HG03457 (cell line): ENCODE measurements at regions not wholly inside any gene's neighbourhood (a gene's known extent, or its start where the extent isn't known, plus 50 kb on each side); places are given as distances from the start of the nearest gene placed in this dataset.
"Not testable (repeated sequence)": the region's sequence is repeated elsewhere in the genome, so short reads cannot be mapped to it uniquely, and the experiment has no call there.

ENCODE experiments used
- ATAC-seq: cut with Tn5 transposase; IDR thresholded peaks from one replicate; pipeline ENCODE4 v1.9.1; 2021; ENCODE audit warnings: moderate number of reproducible peaks; ENCODE audit not compliant: unreplicated experiment

DNA sequence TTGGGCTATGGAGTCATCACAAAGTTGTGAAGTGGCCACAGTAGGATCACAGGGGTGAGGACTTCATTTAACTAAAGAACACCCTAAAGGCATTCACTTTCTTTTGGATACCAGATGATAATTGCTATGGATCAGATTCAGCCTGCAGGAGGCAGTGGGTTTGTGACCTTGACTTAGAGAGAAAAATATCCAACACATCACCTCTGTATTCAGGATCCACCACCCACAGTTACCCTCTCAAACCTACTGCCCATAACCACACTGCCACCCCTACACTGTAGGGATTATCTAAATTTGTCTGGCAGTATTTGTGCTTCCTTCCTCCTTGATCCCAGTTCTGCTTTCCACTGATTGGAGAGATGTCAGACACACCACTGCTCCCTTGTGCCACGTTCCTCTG, 269.4 kb downstream of the MYCN start:
- no peak for ATAC-seq

DNA sequence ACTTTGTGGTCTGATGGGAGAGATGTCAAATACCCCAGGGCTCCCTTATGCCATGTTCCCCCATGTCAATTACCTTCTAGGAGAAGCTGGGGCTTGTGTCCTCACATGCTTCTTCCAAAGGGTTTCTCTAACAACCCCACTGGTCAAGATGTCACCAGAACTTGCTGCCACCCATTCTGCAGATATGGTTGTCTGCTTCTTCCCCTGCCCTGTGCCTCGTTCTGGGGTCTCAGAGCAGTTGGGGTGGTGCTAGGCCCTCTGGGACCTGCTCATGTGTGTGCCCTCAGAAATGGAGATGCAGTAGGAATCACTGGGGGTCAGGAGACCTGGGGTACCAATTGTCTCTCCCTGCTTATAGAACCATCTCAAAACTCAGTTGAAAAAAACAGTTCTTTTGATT, 268.6 kb downstream of the MYCN start:
- no peak for ATAC-seq

DNA sequence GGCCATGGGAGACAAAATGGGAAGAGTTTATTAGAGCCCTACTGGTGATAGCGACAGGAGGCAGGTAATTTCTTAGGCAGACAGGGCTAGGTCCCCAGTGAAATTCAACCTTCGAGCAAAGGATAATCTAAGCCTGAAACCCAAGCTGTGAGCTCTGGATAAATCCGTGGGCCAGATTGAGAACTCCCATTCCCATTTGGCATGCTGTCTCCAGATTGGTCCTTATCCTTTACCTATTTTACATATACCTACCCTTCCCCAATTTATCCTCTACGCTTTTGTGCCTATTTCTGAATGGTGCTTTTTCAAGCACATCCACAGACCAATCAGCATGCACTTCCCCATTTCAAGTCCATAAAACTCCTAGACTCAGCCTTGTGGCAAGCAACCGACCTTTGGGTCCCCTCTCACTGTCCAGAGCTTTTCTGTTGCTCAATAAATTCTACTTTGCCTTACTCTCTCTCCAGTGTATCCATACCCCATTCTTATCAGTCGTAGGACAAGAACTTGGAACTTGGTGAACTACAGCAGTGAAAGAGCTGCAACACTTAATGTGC, 268.0 kb downstream of the MYCN start:
- no peak for ATAC-seq

DNA sequence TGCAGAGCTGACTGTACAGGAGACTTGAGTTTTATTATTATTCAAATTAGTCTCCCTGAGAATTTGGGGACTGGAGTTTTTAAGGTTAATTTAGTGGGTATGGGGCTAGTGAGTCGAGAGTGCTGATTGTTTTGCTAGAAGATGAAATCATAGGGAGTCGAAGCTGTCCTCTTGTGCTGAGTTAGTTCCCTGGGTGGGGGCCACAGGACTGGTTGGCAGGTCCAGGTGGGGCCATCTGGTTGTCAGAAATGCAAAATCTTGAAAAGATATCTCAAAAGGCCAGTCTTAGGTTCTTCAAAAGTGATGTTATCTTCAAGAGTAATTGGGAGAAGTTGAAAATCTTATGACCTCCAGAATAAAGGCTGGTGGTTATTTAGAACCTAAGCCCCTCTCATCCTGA, 267.3 kb downstream of the MYCN start:
- no peak for ATAC-seq

DNA sequence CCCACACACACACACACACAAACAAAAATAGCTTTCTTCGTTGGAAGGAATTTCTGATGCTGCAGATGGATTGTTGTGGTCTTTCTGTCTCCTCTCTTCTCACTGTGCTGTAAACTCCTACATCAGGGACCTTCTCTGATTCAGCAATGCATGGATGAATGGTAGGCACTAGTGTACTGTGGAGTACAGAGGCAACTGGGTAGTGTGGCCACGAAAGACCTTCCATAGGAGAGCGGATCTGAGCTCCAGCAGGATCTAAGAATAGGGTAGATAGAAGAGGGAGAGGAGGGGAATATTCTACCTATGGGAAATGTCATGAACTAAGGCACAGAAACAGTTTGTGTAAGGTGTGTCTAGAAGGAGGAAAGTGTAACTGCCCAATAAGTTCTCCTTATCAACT, 266.8 kb downstream of the MYCN start:
- no peak for ATAC-seq

DNA sequence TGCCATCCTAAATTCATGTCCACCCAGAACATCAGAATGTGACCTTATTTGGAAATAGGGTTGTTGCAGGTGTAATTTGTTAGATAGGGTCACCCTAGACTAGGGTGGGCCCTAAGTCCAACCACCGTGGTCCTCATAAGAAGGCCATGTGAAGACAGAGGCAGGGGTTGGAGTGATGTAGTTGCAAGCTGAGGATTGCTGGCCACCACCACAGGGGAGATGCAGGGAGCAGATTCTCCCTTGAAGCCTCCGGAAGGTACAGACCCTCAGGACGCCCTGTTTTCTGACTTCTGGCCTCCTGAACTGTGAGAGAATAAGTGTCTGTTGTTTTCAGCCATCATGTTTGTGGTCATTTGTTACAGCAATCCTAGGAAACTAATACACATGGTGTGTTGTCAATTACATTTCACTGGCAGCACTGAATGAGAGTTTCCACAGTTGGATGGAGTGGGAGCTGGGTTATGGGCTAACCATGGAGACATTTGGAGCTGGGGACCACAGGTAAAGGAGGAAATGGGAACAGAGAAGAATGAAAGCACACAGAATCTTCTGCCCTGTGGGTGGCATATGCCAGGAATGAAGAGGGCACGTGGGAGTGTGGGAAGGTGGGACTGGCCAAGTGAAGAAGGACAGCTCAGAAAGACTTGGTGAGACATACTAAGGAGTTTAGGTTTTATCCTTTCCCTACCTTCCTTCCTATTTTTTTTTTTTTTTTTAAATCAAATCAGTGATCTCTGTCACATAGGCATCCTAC, 266.0 kb downstream of the MYCN start:
- ATAC-seq: no peak

DNA sequence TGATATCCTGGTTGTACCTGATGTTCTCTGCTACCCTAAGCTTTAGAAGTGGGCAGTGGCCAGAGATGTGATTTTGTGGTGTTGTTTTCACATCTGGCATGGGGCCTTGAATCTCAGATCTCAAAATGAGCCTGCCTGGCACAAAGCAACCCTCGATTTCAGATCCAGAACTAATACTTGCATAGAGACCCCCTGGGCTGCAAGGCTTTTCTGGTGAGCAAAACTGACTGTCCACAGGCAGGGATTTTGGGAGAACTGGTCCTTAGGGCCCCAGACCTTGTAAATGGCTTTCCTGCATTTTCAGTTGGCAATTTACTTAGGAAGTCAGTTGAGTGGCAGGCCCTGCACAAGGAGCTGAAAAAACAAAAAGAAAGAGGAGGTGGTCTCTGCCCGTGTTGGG, 265.3 kb downstream of the MYCN start:
- ATAC-seq: no peak

DNA sequence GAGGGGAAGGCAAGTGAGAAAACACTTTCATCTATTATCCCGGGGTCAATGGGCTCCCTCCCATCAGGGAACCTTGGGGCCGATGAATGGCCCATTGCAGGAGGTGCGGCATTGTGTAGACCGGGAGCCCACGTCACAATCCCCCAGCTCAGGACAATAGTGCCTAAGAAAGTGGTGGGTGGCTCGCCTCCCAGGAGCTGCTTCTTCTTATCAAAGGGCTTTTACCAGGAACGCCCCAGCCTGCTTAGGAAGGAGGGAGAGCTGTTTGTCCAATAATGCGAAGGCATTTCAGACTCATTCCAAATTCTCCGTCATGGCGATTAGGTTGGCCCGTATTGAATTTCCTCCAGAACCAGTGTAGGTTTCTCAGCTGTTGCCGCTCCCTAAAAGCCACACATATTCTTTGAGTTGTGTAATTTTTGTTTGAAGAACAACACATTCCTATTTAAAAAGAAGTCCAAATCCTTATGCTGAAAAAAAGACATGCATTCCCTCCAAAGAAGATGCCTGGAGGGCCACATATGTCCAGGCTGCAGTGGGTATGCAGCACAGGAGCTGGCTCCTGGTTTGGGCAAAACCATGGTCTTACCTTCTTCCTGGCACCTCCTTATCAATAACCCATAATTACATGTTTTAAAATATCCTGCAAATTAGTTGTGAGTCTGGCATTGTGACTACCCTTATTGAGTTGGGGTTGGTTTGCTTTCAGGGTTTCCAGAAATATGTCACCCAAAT, 264.7 kb downstream of the MYCN start:
- no peak for ATAC-seq

DNA sequence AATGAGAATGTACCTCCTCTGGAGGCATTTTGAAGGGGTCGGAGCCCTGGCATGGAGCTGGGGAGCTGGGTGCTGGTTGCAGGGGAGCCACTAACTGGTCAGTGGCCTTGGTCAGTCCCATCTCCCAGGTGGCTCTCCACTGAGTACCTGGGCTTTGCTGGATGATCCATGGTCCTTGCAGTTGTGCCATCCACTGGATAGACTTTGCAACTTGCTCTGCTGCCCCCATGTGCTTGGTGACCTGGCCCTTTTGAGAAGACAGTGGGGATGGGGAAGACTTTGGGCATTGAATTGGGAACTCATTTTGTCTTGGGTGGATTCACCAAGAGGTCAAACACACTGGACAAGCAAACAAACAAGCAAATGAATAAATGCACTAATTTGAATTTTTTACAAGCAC, 263.9 kb downstream of the MYCN start:
- no peak for ATAC-seq

DNA sequence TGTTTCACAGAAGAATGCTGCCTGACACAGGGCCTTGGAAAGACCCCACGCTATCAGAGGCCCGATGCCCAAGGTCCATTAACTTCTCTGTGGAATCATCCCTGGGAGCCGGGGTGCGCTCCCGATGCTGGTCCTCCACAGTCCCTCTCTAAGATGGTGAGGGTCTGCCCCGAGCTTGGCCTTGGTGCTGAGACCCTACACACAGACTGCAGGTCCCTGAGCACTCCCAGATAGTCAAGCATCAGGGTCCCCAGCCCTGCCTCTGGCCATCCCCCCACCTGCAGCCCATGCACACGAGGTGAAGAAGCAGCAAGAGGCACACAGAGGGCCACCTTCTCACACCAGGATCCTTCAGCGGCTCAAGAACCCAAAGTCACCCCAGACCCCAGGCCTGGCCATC, 263.3 kb downstream of the MYCN start:
- ATAC-seq: no peak

DNA sequence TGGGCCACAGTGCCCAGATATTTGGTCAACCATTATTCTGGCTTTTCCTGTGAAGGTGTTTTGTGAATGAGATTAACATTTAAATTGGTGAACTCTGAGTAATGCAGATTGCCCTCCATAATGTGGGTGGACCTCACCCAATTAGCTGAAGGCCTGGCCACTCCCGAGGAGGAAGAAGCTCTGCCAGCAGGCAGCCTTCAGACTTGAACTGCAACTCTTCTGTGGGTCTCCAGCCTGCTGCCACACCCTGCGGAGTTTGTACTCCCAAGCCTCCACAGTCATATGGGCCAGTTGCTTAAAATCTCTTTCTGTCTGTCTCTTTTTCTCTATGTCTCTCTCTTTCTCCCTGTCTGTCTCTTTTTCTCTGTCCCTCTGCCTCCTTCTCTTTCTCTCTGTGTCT, 262.7 kb downstream of the MYCN start:
- ATAC-seq: no peak

DNA sequence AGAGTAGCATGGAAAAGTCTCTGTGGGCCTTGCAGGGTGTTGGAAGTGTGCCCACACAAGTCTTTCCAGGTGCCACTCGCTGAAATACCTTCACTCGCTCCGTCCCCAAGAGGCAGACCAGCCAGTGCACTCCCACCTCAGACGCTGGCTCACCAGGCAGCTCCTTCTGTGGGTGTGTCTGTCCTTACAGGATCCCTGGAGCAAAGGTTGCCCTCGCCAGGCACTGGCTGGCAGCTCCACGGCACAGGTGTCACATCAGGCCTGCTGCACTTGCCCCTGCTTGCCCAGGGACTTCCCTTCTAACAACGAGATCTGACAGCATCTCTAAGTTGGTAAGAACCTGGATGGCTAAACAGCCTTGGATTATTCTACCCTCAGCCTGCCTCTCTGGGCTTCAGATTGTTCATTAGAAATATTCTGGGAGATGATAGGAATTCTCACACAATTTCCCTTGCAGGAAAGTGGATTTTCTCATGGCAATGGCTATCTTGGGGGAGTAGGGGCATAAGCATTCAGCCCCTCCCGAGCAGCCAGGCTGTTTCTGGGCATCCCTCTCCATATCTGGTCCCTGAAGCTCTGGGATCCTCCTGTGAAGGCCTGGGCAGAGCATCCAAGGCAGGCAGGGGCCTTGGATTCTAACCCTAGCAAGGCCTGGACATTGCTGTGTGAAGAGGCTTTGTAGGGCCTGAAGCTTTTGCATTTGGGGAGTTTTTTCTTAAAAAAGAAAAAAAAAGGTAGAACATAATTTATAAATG, 262.1 kb downstream of the MYCN start:
- no peak for ATAC-seq

DNA sequence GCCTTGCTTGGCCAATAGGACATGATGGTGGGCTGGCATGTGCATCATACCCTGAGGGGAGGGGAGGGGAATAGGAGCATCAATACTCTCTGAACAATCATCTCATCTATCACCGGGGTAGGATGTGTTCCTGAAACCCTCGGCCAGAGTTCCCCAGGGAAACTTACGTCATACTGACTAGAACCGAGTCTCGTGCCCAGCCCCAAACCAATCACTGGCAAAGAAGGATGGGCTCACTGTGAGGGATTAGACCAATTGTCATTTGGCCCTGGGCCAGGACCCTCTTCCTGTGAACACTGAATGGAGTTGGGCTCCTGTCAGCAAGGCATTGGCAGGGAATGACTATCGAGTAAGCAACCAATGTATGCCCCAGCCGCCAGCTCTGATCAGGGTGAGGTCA, 261.5 kb downstream of the MYCN start:
- no peak for ATAC-seq

DNA sequence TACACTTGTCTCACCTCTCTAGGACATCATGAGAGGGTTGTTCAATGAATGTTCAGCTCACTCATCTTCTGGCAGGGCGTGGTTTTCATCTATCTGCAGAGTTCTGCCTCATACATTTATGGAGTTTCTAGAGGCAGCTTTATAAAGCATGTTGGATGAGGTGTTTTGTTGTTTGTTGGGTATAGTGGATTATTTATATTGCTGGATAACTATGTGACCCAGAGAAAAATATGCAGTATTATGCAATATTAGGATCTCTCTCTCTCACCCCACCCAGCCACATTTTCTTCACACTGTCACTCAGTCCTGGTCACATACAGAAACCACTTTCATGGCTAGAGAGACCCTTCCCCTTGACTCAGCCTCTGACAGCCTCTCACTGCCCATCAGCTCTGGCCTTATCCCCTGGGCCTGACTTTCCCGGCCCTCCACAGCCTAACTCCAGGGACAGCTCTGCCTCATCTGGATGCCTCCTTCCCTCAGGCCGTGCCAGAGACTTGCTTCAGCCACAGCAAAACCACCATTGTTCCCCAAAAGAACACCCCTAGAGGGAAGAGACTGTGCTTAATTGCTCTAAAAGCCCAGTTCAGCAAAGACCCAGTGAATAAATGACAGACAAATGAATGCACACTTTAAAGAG, 260.3 kb downstream of the MYCN start:
- ATAC-seq: no peak

DNA sequence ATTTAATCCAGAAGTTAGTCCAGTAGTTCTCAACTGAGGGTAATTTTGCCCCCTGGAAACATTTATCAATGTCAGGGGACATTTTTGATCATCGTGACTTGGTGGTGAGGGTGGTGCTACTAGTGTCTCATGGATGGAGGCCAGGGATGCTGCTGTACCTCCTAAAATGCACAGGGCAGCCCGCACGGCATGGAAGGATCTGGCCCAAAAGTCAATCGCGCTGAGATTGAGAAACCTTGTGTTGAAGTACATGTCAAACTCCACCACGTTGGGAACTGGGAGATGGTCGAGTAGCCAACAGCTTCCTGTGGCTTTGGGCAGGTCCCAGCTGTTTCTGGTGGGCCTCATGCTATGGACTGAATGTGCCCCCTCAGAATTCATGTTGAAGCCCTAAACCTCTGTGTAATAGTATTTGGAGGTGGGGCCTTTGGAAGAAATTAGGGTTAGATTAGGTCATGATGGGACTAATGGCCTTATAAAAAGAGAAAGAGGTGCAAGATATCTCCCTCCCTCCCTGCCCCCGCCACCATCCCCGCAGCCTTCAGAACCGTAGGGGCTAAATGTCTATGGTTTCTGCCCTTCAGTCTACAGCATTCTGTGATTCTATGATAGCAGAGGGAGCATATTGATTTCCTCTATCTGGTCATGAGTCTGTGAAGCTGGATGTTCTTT, 259.7 kb downstream of the MYCN start:
- ATAC-seq: no peak

DNA sequence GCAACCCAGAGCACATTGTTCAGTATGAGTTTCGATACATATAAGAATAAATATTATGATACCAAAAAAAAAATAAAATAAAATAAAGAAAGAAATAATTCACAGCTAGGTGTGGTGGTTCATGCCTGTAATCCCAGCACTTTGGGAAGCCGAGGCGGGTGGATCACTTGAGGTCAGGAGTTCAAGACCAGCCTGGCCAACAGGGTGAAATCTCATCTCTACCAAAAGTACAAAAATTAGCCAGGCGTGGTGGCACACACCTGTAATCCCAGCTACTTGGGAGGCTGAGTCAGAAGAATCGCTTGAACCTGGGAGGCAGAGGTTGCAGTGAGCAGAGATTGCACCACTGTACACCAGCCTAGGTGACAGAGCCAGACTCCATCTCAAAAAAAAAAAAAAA, 258.9 kb downstream of the MYCN start:
- not testable (repeated sequence) for ATAC-seq

DNA sequence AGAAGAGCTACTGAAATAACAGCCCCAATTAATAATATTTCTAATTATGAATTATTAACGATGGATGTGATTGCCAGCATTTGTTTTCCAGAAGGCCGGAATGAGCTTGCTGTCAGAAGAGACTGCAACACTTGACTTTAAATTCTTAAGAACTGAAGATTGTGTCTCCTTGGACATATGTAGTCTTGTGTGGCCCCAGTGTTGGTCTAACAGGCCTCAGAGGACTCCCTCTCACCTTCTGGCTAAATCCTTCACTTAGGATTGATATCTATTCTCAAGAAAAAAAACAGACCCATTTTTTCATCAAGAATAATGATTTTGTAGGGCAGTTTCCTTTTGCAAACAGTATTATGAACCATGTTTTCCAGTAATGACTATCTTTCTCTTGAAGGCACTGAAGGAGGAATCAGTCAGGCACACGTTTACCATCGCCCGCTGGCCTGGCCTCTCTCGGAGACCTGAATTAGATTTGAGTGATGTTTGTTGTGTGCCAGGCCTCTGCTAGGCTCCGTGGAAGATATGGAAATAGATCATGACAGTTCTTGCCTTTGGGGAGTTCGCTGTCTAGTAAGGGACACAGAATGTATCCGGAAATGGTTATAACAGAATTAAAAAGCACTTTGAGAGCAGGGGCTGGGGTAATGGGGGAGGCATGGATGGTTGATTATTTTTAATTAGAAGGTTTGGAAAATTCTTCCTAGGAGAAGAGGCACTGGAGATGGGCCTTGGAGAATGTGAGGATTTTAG, 258.0 kb downstream of the MYCN start:
- ATAC-seq: no peak

DNA sequence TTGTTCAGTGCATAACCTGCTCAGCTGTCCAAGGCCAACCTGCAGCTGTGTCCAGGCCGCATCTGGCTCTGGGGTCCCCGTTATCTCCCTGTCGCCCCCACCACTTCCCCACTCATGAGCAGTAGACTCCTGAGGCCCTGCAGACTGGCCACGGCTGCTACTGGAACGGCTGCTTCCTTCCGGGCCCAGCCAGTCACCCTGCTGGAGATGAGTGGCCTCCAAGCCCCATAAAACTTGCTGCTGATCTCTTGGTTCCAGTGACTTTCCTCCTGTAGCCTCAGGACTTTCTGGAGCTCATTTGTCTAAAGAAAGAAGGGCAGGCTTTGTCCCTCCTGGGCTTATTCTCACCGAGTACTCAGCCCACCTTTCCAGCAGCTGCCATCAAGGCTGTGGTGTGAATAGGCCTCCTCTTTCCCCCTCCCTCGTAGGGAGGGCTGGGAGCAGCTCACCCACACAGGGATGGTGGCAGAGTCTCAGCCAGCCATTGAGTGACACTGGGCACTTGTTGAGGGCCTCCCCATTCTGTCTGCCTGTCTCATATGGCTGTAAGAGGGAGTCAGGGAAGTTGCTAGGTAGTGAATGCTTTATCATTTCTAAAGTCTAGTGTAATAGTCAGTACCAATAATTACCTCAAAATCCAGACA, 257.3 kb downstream of the MYCN start:
- no peak for ATAC-seq

DNA sequence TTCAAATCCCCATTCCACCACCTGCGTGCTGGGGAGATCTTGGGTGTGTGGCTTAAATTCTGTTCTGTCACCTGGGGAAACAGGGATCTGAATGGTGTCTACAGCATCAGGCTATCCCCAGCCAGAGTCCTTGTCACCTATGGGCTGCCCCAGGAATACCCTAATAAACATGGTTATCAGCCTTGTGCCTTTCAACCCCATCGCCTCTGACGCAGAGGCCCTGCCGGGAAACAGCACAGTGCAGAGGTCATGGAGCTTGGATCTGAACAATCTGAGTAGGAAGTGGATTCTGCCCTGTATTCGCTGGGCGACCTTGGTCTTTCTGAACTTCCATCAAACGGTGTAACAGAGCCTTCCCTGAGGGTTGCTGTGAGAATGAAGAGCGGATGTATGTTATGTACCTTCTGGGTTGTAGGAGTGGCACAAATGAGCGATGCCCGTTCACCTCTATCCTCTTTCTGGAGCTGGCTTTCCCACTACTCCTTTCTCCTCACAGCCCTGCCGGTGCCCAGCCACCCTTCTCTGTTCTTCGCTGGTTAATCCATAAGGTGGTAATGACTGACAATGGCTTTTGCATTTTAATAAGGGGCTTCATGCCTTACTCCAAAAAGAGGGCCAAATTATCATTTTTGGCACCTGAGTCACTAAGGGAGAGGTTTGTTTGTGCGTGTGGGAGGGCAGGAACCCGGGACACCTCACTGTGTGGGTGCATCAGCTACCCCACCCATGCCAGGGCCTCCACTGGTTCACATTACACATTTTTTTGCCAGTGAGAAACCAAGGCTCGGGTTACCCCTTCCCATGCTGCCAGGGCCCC, 256.5 kb downstream of the MYCN start:
- no peak for ATAC-seq
